Endothelial cell of umbilical vein (primary cell): ENCODE measurements at regions not wholly inside any gene's neighbourhood (a gene's known extent, or its start where the extent isn't known, plus 50 kb on each side); places are given as distances from the start of the nearest gene placed in this dataset.

Experiments used
- BruUV-seq: library from RNA; stranded (reverse); fragments of 400-500 nt; replicated peaks from 2 replicates; lab custom pipeline; 2021; lab: Mats Ljungman, UMichigan
- CTCF ChIA-PET: fragments of 300-600, 350-600 bp; sonication (Branson Sonifier 250); formaldehyde crosslinking; loops from one replicate; lab custom pipeline; 2021; ENCODE audit warnings: antibody characterized with exemption, inconsistent platforms; lab: Charles Lee
- POLR2A ChIA-PET: fragments of 300-600, 350-600 bp; sonication (Branson Sonifier 250); formaldehyde crosslinking; loops from one replicate; lab custom pipeline; 2021; ENCODE audit warnings: antibody characterized with exemption, inconsistent platforms; lab: Charles Lee
- DNase-seq: peaks from one replicate; pipeline ENCODE4 v3.0.0-alpha.2; 2011; ENCODE audit warnings: low read depth, low spot score
- FAIRE-seq: peaks from 2 replicates; lab custom pipeline; 2011; peaks lifted over from hg19 to GRCh38; lab: Jason Lieb, UNC
- H2AFZ ChIP-seq: 2 replicates; pipeline ENCODE4 v1.6.0; 2012; ENCODE audit warnings: low read depth, low read length, control low read depth, inconsistent platforms
- H3K27ac ChIP-seq: 2 replicates; pipeline ENCODE4 v1.5.1; 2011; ENCODE audit warnings: low read depth, mild to moderate bottlenecking, control low read depth, low read length, moderate library complexity; ENCODE audit not compliant: insufficient read depth
- H3K27me3 ChIP-seq, 2 experiments: 2 replicates each; pipeline versions ENCODE4 v1.6.0 to v1.6.1; 2011; ENCODE audit warnings: low read length in 2 of 2, mixed read lengths in 1 of 2; ENCODE audit not compliant: control insufficient read depth in 2 of 2, insufficient read depth in 2 of 2
- H3K36me3 ChIP-seq, 2 experiments: 2 replicates in 1 of 2; 3 replicates in 1 of 2; pipeline ENCODE4 v1.5.1; 2011; ENCODE audit warnings: low read length in 2 of 2, mild to moderate bottlenecking in 1 of 2, moderate library complexity in 1 of 2; ENCODE audit not compliant: control insufficient read depth in 2 of 2, insufficient read depth in 2 of 2; ENCODE audit errors: extremely low read depth in 1 of 2
- H3K4me1 ChIP-seq: 3 replicates; pipeline ENCODE4 v1.5.1; 2011; ENCODE audit warnings: mild to moderate bottlenecking, low read length; ENCODE audit not compliant: control insufficient read depth, insufficient read depth; ENCODE audit errors: extremely low read depth
- H3K4me2 ChIP-seq: 2 replicates; pipeline ENCODE4 v1.6.1; 2011; ENCODE audit warnings: low read length, control low read depth, mixed read lengths; ENCODE audit not compliant: insufficient read depth
- H3K4me3 ChIP-seq, 3 experiments: fragments of 200-600 bp in 1 of 3; sonication (generic), shearing (Covaris generic) in 1 of 3; replicated peaks in 1 of 3; 2 replicates each; pipeline ENCODE4 v1.5.1; 2011 to 2016; ENCODE audit warnings: control low read depth in 3 of 3, low read length in 3 of 3, mild to moderate bottlenecking in 2 of 3, inconsistent platforms in 1 of 3, low read depth in 1 of 3, moderate library complexity in 1 of 3; ENCODE audit not compliant: insufficient read depth in 1 of 3
- H3K79me2 ChIP-seq: 2 replicates; pipeline ENCODE4 v1.6.0; 2012; ENCODE audit warnings: low read length, inconsistent platforms; ENCODE audit not compliant: control insufficient read depth, insufficient read depth
- H3K9ac ChIP-seq: replicated peaks from 2 replicates; pipeline ENCODE3; 2011; ENCODE audit warnings: low read length, control low read depth; ENCODE audit not compliant: insufficient read depth; ENCODE audit errors: extremely low read depth
- H3K9me1 ChIP-seq: replicated peaks from 3 replicates; pipeline ENCODE4 v1.6.0; 2011; ENCODE audit warnings: mild to moderate bottlenecking, low read length; ENCODE audit not compliant: control insufficient read depth, insufficient read depth; ENCODE audit errors: extremely low read depth
- H3K9me3 ChIP-seq: replicated peaks from 2 replicates; pipeline ENCODE4 v1.5.1; 2012; ENCODE audit warnings: low read length, inconsistent platforms; ENCODE audit not compliant: control insufficient read depth, insufficient read depth
- H4K20me1 ChIP-seq: replicated peaks from 2 replicates; pipeline ENCODE3; 2011; ENCODE audit warnings: mild to moderate bottlenecking, low read length; ENCODE audit not compliant: control insufficient read depth, insufficient read depth; ENCODE audit errors: extremely low read depth
- EZH2 ChIP-seq: IDR thresholded peaks from 2 replicates; pipeline ENCODE4 v1.6.1; 2012; ENCODE audit warnings: borderline replicate concordance, low read depth, mild to moderate bottlenecking, moderate library complexity, low read length, inconsistent platforms; ENCODE audit not compliant: severe bottlenecking
- FOS ChIP-seq: IDR thresholded peaks from 2 replicates; pipeline ENCODE4 v1.6.1; 2011; ENCODE audit warnings: mild to moderate bottlenecking, low read length, moderate library complexity, borderline replicate concordance; ENCODE audit not compliant: insufficient read depth
- GATA2 ChIP-seq: IDR thresholded peaks from 2 replicates; pipeline ENCODE4 v1.7.0; 2011; ENCODE audit warnings: low read depth, mild to moderate bottlenecking, moderate library complexity, mixed read lengths, low read length; ENCODE audit not compliant: insufficient read length, insufficient read depth
- JUN ChIP-seq: IDR thresholded peaks from 2 replicates; pipeline ENCODE4 v1.6.1; 2011; ENCODE audit warnings: borderline replicate concordance, low read depth; ENCODE audit not compliant: insufficient read length, insufficient read depth
- MAX ChIP-seq: IDR thresholded peaks from 2 replicates; pipeline ENCODE4 v1.6.1; 2011; ENCODE audit not compliant: insufficient read depth, insufficient read length
- MYC ChIP-seq: IDR thresholded peaks from one replicate; pipeline ENCODE4 v1.6.1; 2011; ENCODE audit warnings: mild to moderate bottlenecking, low read depth, low read length
- POLR2A ChIP-seq: IDR thresholded peaks from 2 replicates; pipeline ENCODE4 v1.6.1; 2012; ENCODE audit warnings: low read depth, mild to moderate bottlenecking, control low read depth, low read length
- POLR2AphosphoS5 ChIP-seq: IDR thresholded peaks from 2 replicates; pipeline ENCODE4 v1.6.1; 2012; ENCODE audit warnings: low read depth, mild to moderate bottlenecking, control low read depth, low read length, moderate library complexity; ENCODE audit not compliant: insufficient read depth
- dilution Hi-C: fragments of 300-500 bp; cut with MboI; formaldehyde crosslinking; loops from one replicate; pipeline ENCODE4 v1.15.0; 2019; ENCODE audit warnings: low sequenced_read_pairs; ENCODE audit not compliant: extremely low pct_ligation_motif_present
- intact Hi-C: fragments of 100-400 bp; cut with micrococcal nuclease; formaldehyde crosslinking; loops from one replicate; pipeline ENCODE4 v1.10.0; 2022
- TF ChIP-seq, protein P1 (sequence below), 2 donors: IDR thresholded peaks; 1 replicate in 1 of 2; 2 replicates in 1 of 2; pipeline ENCODE4 v1.5.1; 2011; ENCODE audit warnings: low read length in 2 of 2, mild to moderate bottlenecking in 2 of 2, moderate library complexity in 2 of 2, control low read depth in 1 of 2, inconsistent platforms in 1 of 2, low read depth in 1 of 2; ENCODE audit not compliant: insufficient read depth in 1 of 2; ENCODE audit errors: extremely low read depth in 1 of 2

- ChIA-PET CTCF (no interaction called here), POLR2A (no interaction called here)
- no TSS peak for BruUV-seq
- Histone ChIP-seq H3K27ac (no peak overlapping the region), H3K9me3 (no peaks in the 10 kb centered on the region), H3K36me3 (no peaks in the 10 kb centered on the region), H3K9ac (no peak overlapping the region), H3K9me1 (no peaks in the 10 kb centered on the region), H3K4me2 (no peak overlapping the region), H3K4me3 (no peak overlapping the region), H3K79me2 (no peaks in the 10 kb centered on the region), H4K20me1 (no peaks in the 10 kb centered on the region), H3K27me3 (peaks cover 4% of the 10 kb centered on the region in 2 experiments), H3K4me1 (peaks cover 8% of the 10 kb centered on the region), H2AFZ (no peak overlapping the region)
- intact Hi-C loops = no loop called here
- DNase-seq (no peak), FAIRE-seq (no peak)
- TF ChIP-seq POLR2AphosphoS5 = no peak
- TF ChIP-seq EZH2 = no peak
- TF ChIP-seq JUN = no peak
- TF ChIP-seq GATA2 = no peak
- TF ChIP-seq POLR2A = no peak
- no peak for TF ChIP-seq MAX
- TF ChIP-seq, protein P1, sequence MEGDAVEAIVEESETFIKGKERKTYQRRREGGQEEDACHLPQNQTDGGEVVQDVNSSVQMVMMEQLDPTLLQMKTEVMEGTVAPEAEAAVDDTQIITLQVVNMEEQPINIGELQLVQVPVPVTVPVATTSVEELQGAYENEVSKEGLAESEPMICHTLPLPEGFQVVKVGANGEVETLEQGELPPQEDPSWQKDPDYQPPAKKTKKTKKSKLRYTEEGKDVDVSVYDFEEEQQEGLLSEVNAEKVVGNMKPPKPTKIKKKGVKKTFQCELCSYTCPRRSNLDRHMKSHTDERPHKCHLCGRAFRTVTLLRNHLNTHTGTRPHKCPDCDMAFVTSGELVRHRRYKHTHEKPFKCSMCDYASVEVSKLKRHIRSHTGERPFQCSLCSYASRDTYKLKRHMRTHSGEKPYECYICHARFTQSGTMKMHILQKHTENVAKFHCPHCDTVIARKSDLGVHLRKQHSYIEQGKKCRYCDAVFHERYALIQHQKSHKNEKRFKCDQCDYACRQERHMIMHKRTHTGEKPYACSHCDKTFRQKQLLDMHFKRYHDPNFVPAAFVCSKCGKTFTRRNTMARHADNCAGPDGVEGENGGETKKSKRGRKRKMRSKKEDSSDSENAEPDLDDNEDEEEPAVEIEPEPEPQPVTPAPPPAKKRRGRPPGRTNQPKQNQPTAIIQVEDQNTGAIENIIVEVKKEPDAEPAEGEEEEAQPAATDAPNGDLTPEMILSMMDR (IDR thresholded peaks at IDR 0.05; ENCODE audit: extremely low read depth in 1 of 2, insufficient read depth in 1 of 2, low read depth in 1 of 2, low read length in 2 of 2) = no peak
- no peak for TF ChIP-seq FOS
- TF ChIP-seq MYC = no peak
- dilution Hi-C loops = no loop called here
Measured at GRCh38 chr10:5299950-5300349, 64.8 kb upstream of the UCN3 start.
